ENCODE measurements at regions not wholly inside any gene's neighbourhood (a gene's known extent, or its start where the extent isn't known, plus 50 kb on each side); places are given as distances from the start of the nearest gene placed in this dataset.

DNA sequence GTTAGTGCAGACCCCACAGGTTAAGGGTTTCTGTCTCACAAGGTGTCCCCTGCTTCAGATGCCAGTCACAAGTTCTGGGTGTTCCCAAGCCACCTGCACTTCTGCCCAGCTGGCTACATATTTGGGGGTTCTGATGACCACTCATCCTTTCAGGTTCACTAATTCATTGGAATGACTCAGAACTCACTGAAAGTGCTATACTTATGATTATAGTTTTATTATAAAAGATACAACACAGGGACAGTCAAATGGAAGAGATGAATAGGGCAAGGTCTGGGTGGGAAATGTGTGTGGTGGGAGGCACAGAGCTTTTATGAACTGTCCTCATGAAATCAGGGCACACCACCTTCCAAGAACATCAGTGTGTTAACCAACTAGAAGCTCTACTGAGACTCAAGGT lies 97.7 kb upstream of the CASK start:
- Histone ChIP-seq H3K36me3 (ENCODE audit: control insufficient read depth in 4 of 4, insufficient read depth in 3 of 4, low read depth in 1 of 4, low read length in 3 of 4) (no peaks in the 10 kb centered on the region), H3K9me3 (ENCODE audit: control insufficient read depth in 4 of 4, low read length in 3 of 4) (no peaks in the 10 kb centered on the region), H3K4me1 (ENCODE audit: control insufficient read depth in 4 of 4, insufficient read depth in 4 of 4, low read length in 3 of 4) (no peaks in the 10 kb centered on the region), H3K27me3 (ENCODE audit: control insufficient read depth in 4 of 4, insufficient read depth in 4 of 4, low read length in 3 of 4) (no peaks in the 10 kb centered on the region), H3K4me3 (ENCODE audit: low read depth in 1 of 3, low read length in 3 of 3) (no peak overlapping the region), H3K9ac (ENCODE audit: low read depth in 1 of 2, low read length in 2 of 2) (no peak overlapping the region), H3K27ac (ENCODE audit: low read depth in 1 of 2, low read length in 2 of 2) (no peak overlapping the region)
- no peak for DNase-seq (ENCODE audit: low spot score)
- TF ChIP-seq RAD21 (IDR thresholded peaks at IDR 0.05) (no peak), NR2F2 (IDR thresholded peaks at IDR 0.05) (no peak), FOXA1 (IDR thresholded peaks at IDR 0.05) (no peak), TAF1 (conservative IDR thresholded peaks at IDR 0.05) (no peak), HNF4G (IDR thresholded peaks at IDR 0.05) (no peak), SP1 (IDR thresholded peaks at IDR 0.05) (no peak), YY1 (IDR thresholded peaks at IDR 0.05) (no peak), JUND (IDR thresholded peaks at IDR 0.05) (no peak), RXRA (IDR thresholded peaks at IDR 0.05) (no peak), GABPA (IDR thresholded peaks at IDR 0.05 in 1 of 2, conservative IDR thresholded peaks at IDR 0.05 in 1 of 2) (no peak), HNF4A (conservative IDR thresholded peaks at IDR 0.05) (no peak), FOXA2 (IDR thresholded peaks at IDR 0.05) (no peak), EGR1 (IDR thresholded peaks at IDR 0.05; ENCODE audit: low read depth in 2 of 2) (no peak)
- TF ChIP-seq, protein P1, sequence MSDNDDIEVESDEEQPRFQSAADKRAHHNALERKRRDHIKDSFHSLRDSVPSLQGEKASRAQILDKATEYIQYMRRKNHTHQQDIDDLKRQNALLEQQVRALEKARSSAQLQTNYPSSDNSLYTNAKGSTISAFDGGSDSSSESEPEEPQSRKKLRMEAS (IDR thresholded peaks at IDR 0.05), result no peak
- TF ChIP-seq, protein P2, sequence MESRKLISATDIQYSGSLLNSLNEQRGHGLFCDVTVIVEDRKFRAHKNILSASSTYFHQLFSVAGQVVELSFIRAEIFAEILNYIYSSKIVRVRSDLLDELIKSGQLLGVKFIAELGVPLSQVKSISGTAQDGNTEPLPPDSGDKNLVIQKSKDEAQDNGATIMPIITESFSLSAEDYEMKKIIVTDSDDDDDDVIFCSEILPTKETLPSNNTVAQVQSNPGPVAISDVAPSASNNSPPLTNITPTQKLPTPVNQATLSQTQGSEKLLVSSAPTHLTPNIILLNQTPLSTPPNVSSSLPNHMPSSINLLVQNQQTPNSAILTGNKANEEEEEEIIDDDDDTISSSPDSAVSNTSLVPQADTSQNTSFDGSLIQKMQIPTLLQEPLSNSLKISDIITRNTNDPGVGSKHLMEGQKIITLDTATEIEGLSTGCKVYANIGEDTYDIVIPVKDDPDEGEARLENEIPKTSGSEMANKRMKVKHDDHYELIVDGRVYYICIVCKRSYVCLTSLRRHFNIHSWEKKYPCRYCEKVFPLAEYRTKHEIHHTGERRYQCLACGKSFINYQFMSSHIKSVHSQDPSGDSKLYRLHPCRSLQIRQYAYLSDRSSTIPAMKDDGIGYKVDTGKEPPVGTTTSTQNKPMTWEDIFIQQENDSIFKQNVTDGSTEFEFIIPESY (IDR thresholded peaks at IDR 0.05), result no peak
- TF ChIP-seq, protein P3, sequence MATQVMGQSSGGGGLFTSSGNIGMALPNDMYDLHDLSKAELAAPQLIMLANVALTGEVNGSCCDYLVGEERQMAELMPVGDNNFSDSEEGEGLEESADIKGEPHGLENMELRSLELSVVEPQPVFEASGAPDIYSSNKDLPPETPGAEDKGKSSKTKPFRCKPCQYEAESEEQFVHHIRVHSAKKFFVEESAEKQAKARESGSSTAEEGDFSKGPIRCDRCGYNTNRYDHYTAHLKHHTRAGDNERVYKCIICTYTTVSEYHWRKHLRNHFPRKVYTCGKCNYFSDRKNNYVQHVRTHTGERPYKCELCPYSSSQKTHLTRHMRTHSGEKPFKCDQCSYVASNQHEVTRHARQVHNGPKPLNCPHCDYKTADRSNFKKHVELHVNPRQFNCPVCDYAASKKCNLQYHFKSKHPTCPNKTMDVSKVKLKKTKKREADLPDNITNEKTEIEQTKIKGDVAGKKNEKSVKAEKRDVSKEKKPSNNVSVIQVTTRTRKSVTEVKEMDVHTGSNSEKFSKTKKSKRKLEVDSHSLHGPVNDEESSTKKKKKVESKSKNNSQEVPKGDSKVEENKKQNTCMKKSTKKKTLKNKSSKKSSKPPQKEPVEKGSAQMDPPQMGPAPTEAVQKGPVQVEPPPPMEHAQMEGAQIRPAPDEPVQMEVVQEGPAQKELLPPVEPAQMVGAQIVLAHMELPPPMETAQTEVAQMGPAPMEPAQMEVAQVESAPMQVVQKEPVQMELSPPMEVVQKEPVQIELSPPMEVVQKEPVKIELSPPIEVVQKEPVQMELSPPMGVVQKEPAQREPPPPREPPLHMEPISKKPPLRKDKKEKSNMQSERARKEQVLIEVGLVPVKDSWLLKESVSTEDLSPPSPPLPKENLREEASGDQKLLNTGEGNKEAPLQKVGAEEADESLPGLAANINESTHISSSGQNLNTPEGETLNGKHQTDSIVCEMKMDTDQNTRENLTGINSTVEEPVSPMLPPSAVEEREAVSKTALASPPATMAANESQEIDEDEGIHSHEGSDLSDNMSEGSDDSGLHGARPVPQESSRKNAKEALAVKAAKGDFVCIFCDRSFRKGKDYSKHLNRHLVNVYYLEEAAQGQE (IDR thresholded peaks at IDR 0.05), result no peak
- TF ChIP-seq, protein P4, sequence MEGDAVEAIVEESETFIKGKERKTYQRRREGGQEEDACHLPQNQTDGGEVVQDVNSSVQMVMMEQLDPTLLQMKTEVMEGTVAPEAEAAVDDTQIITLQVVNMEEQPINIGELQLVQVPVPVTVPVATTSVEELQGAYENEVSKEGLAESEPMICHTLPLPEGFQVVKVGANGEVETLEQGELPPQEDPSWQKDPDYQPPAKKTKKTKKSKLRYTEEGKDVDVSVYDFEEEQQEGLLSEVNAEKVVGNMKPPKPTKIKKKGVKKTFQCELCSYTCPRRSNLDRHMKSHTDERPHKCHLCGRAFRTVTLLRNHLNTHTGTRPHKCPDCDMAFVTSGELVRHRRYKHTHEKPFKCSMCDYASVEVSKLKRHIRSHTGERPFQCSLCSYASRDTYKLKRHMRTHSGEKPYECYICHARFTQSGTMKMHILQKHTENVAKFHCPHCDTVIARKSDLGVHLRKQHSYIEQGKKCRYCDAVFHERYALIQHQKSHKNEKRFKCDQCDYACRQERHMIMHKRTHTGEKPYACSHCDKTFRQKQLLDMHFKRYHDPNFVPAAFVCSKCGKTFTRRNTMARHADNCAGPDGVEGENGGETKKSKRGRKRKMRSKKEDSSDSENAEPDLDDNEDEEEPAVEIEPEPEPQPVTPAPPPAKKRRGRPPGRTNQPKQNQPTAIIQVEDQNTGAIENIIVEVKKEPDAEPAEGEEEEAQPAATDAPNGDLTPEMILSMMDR (IDR thresholded peaks at IDR 0.05; ENCODE audit: low read depth, low read length, missing input control), result no peak

DNA sequence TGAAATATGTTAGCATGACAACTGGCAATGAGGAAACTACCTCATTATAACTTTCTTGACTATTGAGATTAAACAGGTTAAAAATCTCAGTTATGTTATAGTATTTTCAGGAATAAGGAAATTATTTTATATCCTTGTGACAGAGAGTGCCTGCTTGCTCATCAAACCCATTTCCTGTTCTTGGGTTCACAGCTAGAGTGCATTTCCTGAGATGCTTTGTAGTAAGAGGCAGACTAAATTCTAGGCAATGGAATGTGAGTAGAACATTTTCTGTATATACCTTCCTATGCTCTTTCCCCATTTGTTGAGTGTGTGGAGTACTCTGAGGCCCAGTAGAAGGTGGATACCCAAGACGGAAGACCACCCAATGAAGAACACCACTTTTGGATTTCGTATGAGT lies 96.9 kb upstream of the CASK start:
- no peaks in the 10 kb centered on the region for H3K36me3 ChIP-seq (ENCODE audit: control insufficient read depth in 4 of 4, insufficient read depth in 3 of 4, low read depth in 1 of 4, low read length in 3 of 4)
- WGBS, result 88% methylated on average over 2 of the region's 2 CpGs
- H3K4me1 ChIP-seq (ENCODE audit: control insufficient read depth in 4 of 4, insufficient read depth in 4 of 4, low read length in 3 of 4), result no peaks in the 10 kb centered on the region
- no peak overlapping the region for H3K9ac ChIP-seq (ENCODE audit: low read depth in 1 of 2, low read length in 2 of 2)
- no peak overlapping the region for H3K27ac ChIP-seq (ENCODE audit: low read depth in 1 of 2, low read length in 2 of 2)
- H3K27me3 ChIP-seq (ENCODE audit: control insufficient read depth in 4 of 4, insufficient read depth in 4 of 4, low read length in 3 of 4), result no peaks in the 10 kb centered on the region
- H3K9me3 ChIP-seq (ENCODE audit: control insufficient read depth in 4 of 4, low read length in 3 of 4), result no peaks in the 10 kb centered on the region
- DNase-seq (ENCODE audit: low spot score), result no peak
- no peak overlapping the region for H3K4me3 ChIP-seq (ENCODE audit: low read depth in 1 of 3, low read length in 3 of 3)
- TF ChIP-seq, protein P2 (IDR thresholded peaks at IDR 0.05), result no peak
- no peak for TF ChIP-seq SP1 (IDR thresholded peaks at IDR 0.05)
- no peak for TF ChIP-seq HNF4G (IDR thresholded peaks at IDR 0.05)
- no peak for TF ChIP-seq JUND (IDR thresholded peaks at IDR 0.05)
- TF ChIP-seq YY1 (IDR thresholded peaks at IDR 0.05), result no peak
- TF ChIP-seq HNF4A (conservative IDR thresholded peaks at IDR 0.05), result no peak
- TF ChIP-seq, protein P4 (IDR thresholded peaks at IDR 0.05; ENCODE audit: low read depth, low read length, missing input control), result no peak
- TF ChIP-seq RAD21 (IDR thresholded peaks at IDR 0.05), result no peak
